Testis (tissue), 2 donors: ENCODE measurements at regions not wholly inside any gene's neighbourhood (a gene's known extent, or its start where the extent isn't known, plus 50 kb on each side); places are given as distances from the start of the nearest gene placed in this dataset.

Experiments
- CTCF ChIP-seq, 3 experiments: fragments of 450-650 bp in 2 of 3; fragments of 200-600 bp in 1 of 3; sonication (generic) in 1 of 3; IDR thresholded peaks; one replicate each; pipeline ENCODE4 v1.5.1; 2016 to 2019; ENCODE audit warnings: antibody characterized with exemption in 3 of 3, mild to moderate bottlenecking in 2 of 3, moderate library complexity in 1 of 3
- POLR2A ChIP-seq: fragments of 450-650 bp; IDR thresholded peaks from one replicate; pipeline ENCODE4 v1.6.1; 2017; ENCODE audit warnings: antibody characterized with exemption, mild to moderate bottlenecking, moderate library complexity

GRCh38 chr6:20014508-20014907 is 177.3 kb downstream of the ID4 start:
- TF ChIP-seq CTCF (IDR thresholded peaks at IDR 0.05): no peak
- no peak for TF ChIP-seq POLR2A
